ENCODE measurements at regions not wholly inside any gene's neighbourhood (a gene's known extent, or its start where the extent isn't known, plus 50 kb on each side); places are given as distances from the start of the nearest gene placed in this dataset.

DNA sequence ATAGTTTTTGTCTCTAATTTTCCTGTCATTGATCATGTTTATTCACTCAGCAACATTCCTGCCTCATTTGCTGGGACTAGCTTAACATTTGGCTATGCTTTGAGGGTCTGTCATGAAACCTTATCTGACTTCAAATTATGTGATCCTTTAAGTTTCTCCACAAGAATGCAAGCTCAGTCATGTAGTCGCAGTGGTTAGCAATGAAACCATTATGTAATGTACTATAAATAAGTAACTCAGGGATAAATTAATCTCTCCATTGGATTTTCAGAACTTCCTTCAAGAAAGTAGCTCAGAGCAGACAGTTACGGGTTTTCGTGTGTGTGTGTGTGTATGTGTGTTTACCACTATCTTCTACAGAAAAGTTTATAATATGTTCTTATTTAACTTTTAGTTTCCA is 993.6 kb downstream of the ADGRL3 start:
- DNase-seq (ENCODE audit: low spot score in 2 of 2), result no peak
- no peaks in the 10 kb centered on the region for H3K27me3 ChIP-seq
- H3K27ac ChIP-seq, result no peak overlapping the region
- intact Hi-C loops (cut with DNase I; ENCODE audit: low total_unique reads), result no loop called here
- H3K4me3 ChIP-seq, result no peak overlapping the region
- no peaks in the 10 kb centered on the region for H3K36me3 ChIP-seq
- H3K9me3 ChIP-seq, result no peaks in the 10 kb centered on the region
- H3K4me1 ChIP-seq, result no peaks in the 10 kb centered on the region
- TF ChIP-seq, protein P1, sequence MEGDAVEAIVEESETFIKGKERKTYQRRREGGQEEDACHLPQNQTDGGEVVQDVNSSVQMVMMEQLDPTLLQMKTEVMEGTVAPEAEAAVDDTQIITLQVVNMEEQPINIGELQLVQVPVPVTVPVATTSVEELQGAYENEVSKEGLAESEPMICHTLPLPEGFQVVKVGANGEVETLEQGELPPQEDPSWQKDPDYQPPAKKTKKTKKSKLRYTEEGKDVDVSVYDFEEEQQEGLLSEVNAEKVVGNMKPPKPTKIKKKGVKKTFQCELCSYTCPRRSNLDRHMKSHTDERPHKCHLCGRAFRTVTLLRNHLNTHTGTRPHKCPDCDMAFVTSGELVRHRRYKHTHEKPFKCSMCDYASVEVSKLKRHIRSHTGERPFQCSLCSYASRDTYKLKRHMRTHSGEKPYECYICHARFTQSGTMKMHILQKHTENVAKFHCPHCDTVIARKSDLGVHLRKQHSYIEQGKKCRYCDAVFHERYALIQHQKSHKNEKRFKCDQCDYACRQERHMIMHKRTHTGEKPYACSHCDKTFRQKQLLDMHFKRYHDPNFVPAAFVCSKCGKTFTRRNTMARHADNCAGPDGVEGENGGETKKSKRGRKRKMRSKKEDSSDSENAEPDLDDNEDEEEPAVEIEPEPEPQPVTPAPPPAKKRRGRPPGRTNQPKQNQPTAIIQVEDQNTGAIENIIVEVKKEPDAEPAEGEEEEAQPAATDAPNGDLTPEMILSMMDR (IDR thresholded peaks at IDR 0.05), result no peak
- TF ChIP-seq POLR2A (IDR thresholded peaks at IDR 0.05), result no peak
- TF ChIP-seq POLR2AphosphoS5 (IDR thresholded peaks at IDR 0.05), result no peak

DNA sequence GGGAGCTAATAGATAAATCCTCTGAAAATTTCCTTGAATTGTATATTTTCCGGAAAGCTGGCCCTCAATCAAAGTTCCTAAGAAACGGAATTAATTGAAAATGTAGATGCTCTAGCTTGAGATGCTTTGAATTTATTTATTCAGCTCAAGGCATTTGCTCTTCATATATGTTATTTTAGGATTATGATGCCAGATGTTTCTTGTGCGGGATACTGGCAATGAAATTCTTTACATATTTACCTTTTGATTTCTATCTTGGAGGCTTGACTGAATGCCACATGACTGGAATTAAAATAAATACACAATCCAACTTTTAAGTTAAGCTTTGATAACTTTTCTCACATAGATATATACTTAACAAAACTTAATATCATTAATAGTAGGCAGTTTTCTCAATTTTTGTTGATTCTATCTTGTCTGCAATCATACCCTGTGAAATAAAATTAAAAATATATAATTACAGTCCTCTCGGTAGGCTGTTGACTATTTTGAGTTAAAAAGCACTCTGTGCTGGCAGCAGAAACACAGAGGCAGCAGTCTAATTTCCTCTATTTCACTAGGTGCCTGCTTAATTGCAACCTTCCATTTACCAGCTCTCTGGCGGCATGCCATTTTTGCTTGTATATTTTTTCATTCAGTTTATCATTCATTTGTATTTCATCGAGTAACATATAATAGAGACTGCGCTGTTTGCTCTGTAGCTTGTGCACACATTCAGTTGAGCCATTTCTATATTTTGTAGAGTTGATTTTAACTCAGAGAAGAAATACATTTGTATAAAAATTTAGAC is 991.5 kb downstream of the ADGRL3 start:
- H3K4me3 ChIP-seq, result no peak overlapping the region
- intact Hi-C loops (cut with DNase I; ENCODE audit: low total_unique reads), result no loop called here

DNA sequence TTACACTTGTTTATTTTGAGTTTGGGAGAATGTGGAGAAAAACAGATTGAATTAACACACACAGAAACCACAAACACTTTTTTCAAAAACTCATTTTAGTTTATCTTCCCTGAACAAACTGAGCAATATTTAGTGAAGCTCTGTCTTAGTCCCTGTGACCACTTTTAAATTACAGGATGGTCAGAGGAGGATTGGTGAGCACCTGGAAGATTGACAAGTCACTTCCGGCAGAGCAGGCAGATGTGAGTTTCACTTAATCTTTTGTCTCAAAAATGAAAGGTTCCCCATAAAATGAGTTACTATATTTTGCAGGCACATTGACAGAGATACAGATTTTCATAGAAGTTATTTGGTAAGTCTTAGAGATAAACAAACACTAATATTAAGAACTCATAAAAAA is 970.1 kb downstream of the ADGRL3 start:
- no peak for TF ChIP-seq POLR2A (IDR thresholded peaks at IDR 0.05)
- no peak for TF ChIP-seq POLR2AphosphoS5 (IDR thresholded peaks at IDR 0.05)
- TF ChIP-seq, protein P1 (IDR thresholded peaks at IDR 0.05), result no peak
- Histone ChIP-seq H3K9me3 (no peaks in the 10 kb centered on the region), H3K4me3 (no peak overlapping the region), H3K36me3 (no peaks in the 10 kb centered on the region), H3K27ac (no peak overlapping the region), H3K27me3 (no peaks in the 10 kb centered on the region), H3K4me1 (no peaks in the 10 kb centered on the region)
- intact Hi-C loops (cut with DNase I; ENCODE audit: low total_unique reads), result loop anchor here (5.0 kb wide), 1 partner anchor 82 kb away; no protein-coding TSS in a partner anchor
- no peak for DNase-seq (ENCODE audit: low spot score in 2 of 2)

More for the DNA sequence above, 991.5 kb downstream of the ADGRL3 start:
- TF ChIP-seq POLR2A (IDR thresholded peaks at IDR 0.05) (no peak), POLR2AphosphoS5 (IDR thresholded peaks at IDR 0.05) (no peak)
- TF ChIP-seq, protein P1 (IDR thresholded peaks at IDR 0.05), result no peak
- Histone ChIP-seq H3K9me3 (no peaks in the 10 kb centered on the region), H3K27ac (no peak overlapping the region), H3K4me1 (no peaks in the 10 kb centered on the region), H3K36me3 (no peaks in the 10 kb centered on the region), H3K27me3 (no peaks in the 10 kb centered on the region)
- no peak for DNase-seq (ENCODE audit: low spot score in 2 of 2)

DNA sequence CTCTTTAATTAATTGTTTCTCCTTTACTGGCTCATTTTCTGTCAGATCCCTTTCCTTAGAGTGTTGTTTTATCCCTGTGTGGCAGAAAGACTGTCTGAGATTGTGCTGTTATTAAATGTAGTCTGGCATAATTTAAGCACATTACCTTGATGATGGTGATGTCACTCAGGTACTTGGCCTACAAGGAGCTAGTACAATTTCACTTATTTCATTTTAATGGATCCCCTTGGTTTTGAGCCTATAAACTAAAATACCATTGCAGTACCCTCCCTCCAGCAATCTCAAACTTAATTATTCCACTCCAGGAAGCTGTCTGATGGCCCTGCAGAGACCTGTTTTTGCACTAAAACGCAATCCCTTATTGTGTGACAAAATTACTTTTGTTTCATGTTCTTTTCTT is 968.6 kb downstream of the ADGRL3 start:
- H3K4me1 ChIP-seq, result no peaks in the 10 kb centered on the region
- TF ChIP-seq POLR2AphosphoS5 (IDR thresholded peaks at IDR 0.05) (no peak), POLR2A (IDR thresholded peaks at IDR 0.05) (no peak)
- TF ChIP-seq, protein P1 (IDR thresholded peaks at IDR 0.05), result no peak
- intact Hi-C loops (cut with DNase I; ENCODE audit: low total_unique reads), result no loop called here
- no peaks in the 10 kb centered on the region for H3K9me3 ChIP-seq
- no peaks in the 10 kb centered on the region for H3K27me3 ChIP-seq
- no peak overlapping the region for H3K4me3 ChIP-seq
- no peak overlapping the region for H3K27ac ChIP-seq
- no peaks in the 10 kb centered on the region for H3K36me3 ChIP-seq
- no peak for DNase-seq (ENCODE audit: low spot score in 2 of 2)

- Histone ChIP-seq H3K9me3 (no peaks in the 10 kb centered on the region), H3K27ac (no peak overlapping the region), H3K4me1 (no peaks in the 10 kb centered on the region), H3K27me3 (no peaks in the 10 kb centered on the region), H3K36me3 (no peaks in the 10 kb centered on the region), H3K4me3 (no peak overlapping the region)
- intact Hi-C loops (cut with DNase I; ENCODE audit: low total_unique reads), result no loop called here
- no peak for DNase-seq (ENCODE audit: low spot score in 2 of 2)
- TF ChIP-seq POLR2A (IDR thresholded peaks at IDR 0.05) (no peak), POLR2AphosphoS5 (IDR thresholded peaks at IDR 0.05) (no peak)
- TF ChIP-seq, protein P1 (IDR thresholded peaks at IDR 0.05), result no peak
Measured at GRCh38 chr4:62162606-62163005, 962.5 kb downstream of the ADGRL3 start.
